Transverse colon (tissue), 4 donors: ENCODE measurements at regions not wholly inside any gene's neighbourhood (a gene's known extent, or its start where the extent isn't known, plus 50 kb on each side); places are given as distances from the start of the nearest gene placed in this dataset.

Source experiments
- DNase-seq: peaks from one replicate; pipeline ENCODE4 v3.0.0-alpha.2; 2019
- H3K27ac ChIP-seq, 4 donors: fragments of 200-600 bp; sonication (generic); 2 replicates each; pipeline ENCODE4 v1.5.1; 2016 to 2018; ENCODE audit warnings: inconsistent platforms in 4 of 4
- H3K27me3 ChIP-seq: fragments of 200-600 bp; sonication (generic); 2 replicates; pipeline ENCODE4 v1.5.1; 2017; ENCODE audit warnings: inconsistent platforms
- H3K36me3 ChIP-seq, 4 donors: fragments of 200-600 bp; sonication (generic); 2 replicates each; pipeline ENCODE4 v1.5.1; 2017 to 2019; ENCODE audit warnings: inconsistent platforms in 4 of 4
- H3K4me1 ChIP-seq, 4 donors: fragments of 200-600 bp; sonication (generic); 2 replicates each; pipeline ENCODE4 v1.5.1; 2017 to 2020; ENCODE audit warnings: inconsistent platforms in 4 of 4
- H3K4me3 ChIP-seq, 4 donors: fragments of 200-600 bp; sonication (generic); 1 replicate in 1 of 4; 2 replicates in 3 of 4; pipeline versions ENCODE4 v1.5.1 to v1.6.1; 2017 to 2019; ENCODE audit warnings: inconsistent platforms in 4 of 4
- H3K9me3 ChIP-seq, 2 donors: fragments of 200-600 bp; sonication (generic); 2 replicates each; pipeline ENCODE4 v1.5.1; 2017 to 2019; ENCODE audit warnings: inconsistent platforms in 2 of 2
- EP300 ChIP-seq: sonication (generic); formaldehyde crosslinking; IDR thresholded peaks from one replicate; pipeline ENCODE4 v1.6.1; 2017; ENCODE audit warnings: antibody characterized with exemption, low read depth
- POLR2A ChIP-seq: fragments of 450-650 bp; IDR thresholded peaks from one replicate; pipeline ENCODE4 v1.6.1; 2016; ENCODE audit warnings: antibody characterized with exemption, mild to moderate bottlenecking, moderate library complexity
- POLR2AphosphoS5 ChIP-seq, 3 donors: sonication (generic); formaldehyde crosslinking; IDR thresholded peaks; one replicate each; pipeline ENCODE4 v1.6.1; 2016; ENCODE audit warnings: antibody characterized with exemption in 3 of 3
- WGBS, 2 donors: methylation state at CpG; one replicate each; pipeline ENCODE4 v1.1.5; 2018; ENCODE audit warnings: low coverage in 1 of 2; 5-methylcytosine and 5-hydroxymethylcytosine counted together
- in situ Hi-C, 4 donors: fragments of 200-750 bp; cut with MboI; loops; one replicate each; pipeline versions ENCODE4 v1.15.0 to v1.15.1; 2017; ENCODE audit warnings: low sequenced_read_pairs in 3 of 4, low pct_ligation_motif_present in 1 of 4, low pct_unique_long_range_greater_than_20kb in 1 of 4
- intact Hi-C: fragments of 100-400 bp; cut with DNase I; formaldehyde crosslinking; loops from one replicate; pipeline ENCODE4 v1.15.1; 2023; ENCODE audit warnings: low total_unique reads
- TF ChIP-seq, protein P1 (sequence below), 5 experiments: fragments of 200-600 bp in 3 of 5; fragments of 450-650 bp in 2 of 5; sonication (generic) in 3 of 5; IDR thresholded peaks; 1 replicate in 2 of 5; 2 replicates in 3 of 5; pipeline ENCODE4 v1.5.1; 2016 to 2017; ENCODE audit warnings: antibody characterized with exemption in 5 of 5, inconsistent platforms in 3 of 5, mild to moderate bottlenecking in 2 of 5, moderate library complexity in 1 of 5

GRCh38 chr2:16323126-16323520 lies 342.5 kb downstream of the CYRIA start:
- WGBS, 2 donors = 84 to 90% methylated on average over 2 to 4 of the region's 4 CpGs
- H3K27ac ChIP-seq = no peak overlapping the region
- no peak for TF ChIP-seq POLR2AphosphoS5 (IDR thresholded peaks at IDR 0.05)
- TF ChIP-seq EP300 = no peak
- no peak for TF ChIP-seq POLR2A
- TF ChIP-seq, protein P1, sequence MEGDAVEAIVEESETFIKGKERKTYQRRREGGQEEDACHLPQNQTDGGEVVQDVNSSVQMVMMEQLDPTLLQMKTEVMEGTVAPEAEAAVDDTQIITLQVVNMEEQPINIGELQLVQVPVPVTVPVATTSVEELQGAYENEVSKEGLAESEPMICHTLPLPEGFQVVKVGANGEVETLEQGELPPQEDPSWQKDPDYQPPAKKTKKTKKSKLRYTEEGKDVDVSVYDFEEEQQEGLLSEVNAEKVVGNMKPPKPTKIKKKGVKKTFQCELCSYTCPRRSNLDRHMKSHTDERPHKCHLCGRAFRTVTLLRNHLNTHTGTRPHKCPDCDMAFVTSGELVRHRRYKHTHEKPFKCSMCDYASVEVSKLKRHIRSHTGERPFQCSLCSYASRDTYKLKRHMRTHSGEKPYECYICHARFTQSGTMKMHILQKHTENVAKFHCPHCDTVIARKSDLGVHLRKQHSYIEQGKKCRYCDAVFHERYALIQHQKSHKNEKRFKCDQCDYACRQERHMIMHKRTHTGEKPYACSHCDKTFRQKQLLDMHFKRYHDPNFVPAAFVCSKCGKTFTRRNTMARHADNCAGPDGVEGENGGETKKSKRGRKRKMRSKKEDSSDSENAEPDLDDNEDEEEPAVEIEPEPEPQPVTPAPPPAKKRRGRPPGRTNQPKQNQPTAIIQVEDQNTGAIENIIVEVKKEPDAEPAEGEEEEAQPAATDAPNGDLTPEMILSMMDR (IDR thresholded peaks at IDR 0.05) = no peak
- no peaks in the 10 kb centered on the region for H3K27me3 ChIP-seq
- no peak overlapping the region for H3K4me3 ChIP-seq
- intact Hi-C loops (no loop called here), in situ Hi-C loops (no loop called here)
- H3K36me3 ChIP-seq = no peaks in the 10 kb centered on the region
- H3K4me1 ChIP-seq = no peaks in the 10 kb centered on the region
- no peaks in the 10 kb centered on the region for H3K9me3 ChIP-seq
- DNase-seq = no peak

DNA sequence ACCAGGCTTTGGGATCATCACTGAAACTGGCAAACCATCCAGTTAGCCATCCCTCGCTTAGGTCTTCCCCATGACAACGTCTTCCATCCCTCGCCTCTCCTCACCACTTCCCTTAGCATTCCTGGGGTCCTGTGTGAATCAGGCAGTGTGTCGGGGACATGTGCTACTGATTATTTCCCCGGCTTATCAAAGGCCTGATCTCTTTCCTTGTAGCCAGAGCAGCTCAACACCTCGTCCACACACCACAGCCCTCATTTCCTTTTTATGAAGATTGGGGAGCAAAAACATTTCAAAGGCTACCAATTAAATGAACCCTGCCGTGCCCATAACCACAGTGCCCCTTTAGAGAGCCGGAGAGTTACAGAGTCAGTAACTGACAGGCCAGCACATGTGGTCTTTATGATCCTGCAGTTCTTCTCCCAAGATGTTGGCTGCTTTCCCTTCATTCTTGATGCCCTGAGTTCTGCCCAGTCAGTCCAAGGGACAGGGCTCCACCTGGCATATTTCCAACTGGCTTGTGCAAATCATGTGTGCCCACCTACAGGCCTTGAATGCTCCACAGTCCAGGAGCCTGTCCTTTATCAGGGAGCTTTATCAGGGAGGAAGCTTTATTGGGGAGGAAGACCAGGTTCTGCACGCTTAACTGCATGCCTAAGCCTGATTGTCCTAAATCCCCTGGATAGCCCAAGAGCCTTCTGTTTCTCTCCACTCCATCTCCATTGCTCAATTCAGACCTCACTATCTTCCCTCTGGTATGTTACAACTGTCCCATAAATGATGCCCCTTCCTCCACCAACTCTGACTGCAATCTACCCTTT lies 343.1 kb downstream of the CYRIA start:
- in situ Hi-C loops (no loop called here), intact Hi-C loops (no loop called here)
- DNase-seq = no peak
- H3K27ac ChIP-seq = no peak overlapping the region
- 83% methylated on average over 4 to 9 of the region's 9 CpGs for WGBS, 2 donors
- no peaks in the 10 kb centered on the region for H3K4me1 ChIP-seq
- no peaks in the 10 kb centered on the region for H3K9me3 ChIP-seq
- no peaks in the 10 kb centered on the region for H3K36me3 ChIP-seq
- H3K27me3 ChIP-seq = no peaks in the 10 kb centered on the region
- TF ChIP-seq, protein P1 (IDR thresholded peaks at IDR 0.05) = no peak
- no peak for TF ChIP-seq POLR2A
- H3K4me3 ChIP-seq = no peak overlapping the region

GRCh38 chr2:16321872-16322271 lies 343.8 kb downstream of the CYRIA start:
- no peak for TF ChIP-seq POLR2A
- TF ChIP-seq POLR2AphosphoS5 (IDR thresholded peaks at IDR 0.05) = no peak
- TF ChIP-seq, protein P1 (IDR thresholded peaks at IDR 0.05) = no peak
- TF ChIP-seq EP300 = no peak
- 86% methylated on average over 4 of the region's 4 CpGs; no CpG with 5 or more reads in 1 of the 2 donors for WGBS, 2 donors
- Histone ChIP-seq H3K27ac (no peak overlapping the region), H3K36me3 (no peaks in the 10 kb centered on the region), H3K4me3 (no peak overlapping the region), H3K4me1 (no peaks in the 10 kb centered on the region), H3K27me3 (no peaks in the 10 kb centered on the region), H3K9me3 (no peaks in the 10 kb centered on the region)
- intact Hi-C loops (no loop called here), in situ Hi-C loops (no loop called here)
- DNase-seq = no peak

DNA sequence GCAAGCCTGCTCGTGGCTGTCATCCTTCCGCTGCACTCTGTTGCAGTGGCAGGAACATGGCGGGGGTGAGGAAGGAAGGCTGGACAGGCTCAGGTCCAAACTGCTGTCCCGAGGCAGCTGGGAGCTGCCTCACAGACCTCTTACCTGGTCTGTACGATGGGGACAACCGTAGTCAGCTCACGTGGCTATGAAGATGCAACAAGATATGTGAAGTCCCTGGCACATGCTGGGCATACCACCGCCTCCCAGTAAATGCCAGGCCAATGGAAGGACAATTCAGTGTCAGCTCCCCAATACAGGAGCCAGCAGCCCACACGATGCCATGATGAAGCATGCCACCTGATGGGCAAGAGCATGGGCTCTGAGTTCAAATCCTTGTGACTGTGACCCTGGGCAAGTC lies 344.4 kb downstream of the CYRIA start:
- H3K4me1 ChIP-seq = no peaks in the 10 kb centered on the region
- 90% methylated on average over 9 of the region's 9 CpGs; no CpG with 5 or more reads in 1 of the 2 donors for WGBS, 2 donors
- in situ Hi-C loops = no loop called here
- intact Hi-C loops = no loop called here
- H3K9me3 ChIP-seq = no peaks in the 10 kb centered on the region
- no peaks in the 10 kb centered on the region for H3K36me3 ChIP-seq
- H3K27me3 ChIP-seq = no peaks in the 10 kb centered on the region
- H3K4me3 ChIP-seq = no peak overlapping the region
- no peak overlapping the region for H3K27ac ChIP-seq
- TF ChIP-seq EP300 = no peak
- no peak for TF ChIP-seq POLR2A
- TF ChIP-seq POLR2AphosphoS5 (IDR thresholded peaks at IDR 0.05) = no peak
- TF ChIP-seq, protein P1 (IDR thresholded peaks at IDR 0.05) = no peak
- DNase-seq = no peak
